B cell (primary cell): ENCODE measurements at regions not wholly inside any gene's neighbourhood (a gene's known extent, or its start where the extent isn't known, plus 50 kb on each side); places are given as distances from the start of the nearest gene placed in this dataset.

ENCODE experiments used
- EZH2 ChIP-seq: IDR thresholded peaks from 2 replicates; pipeline ENCODE4 v1.6.1; 2012; ENCODE audit warnings: borderline replicate concordance, low read depth, mild to moderate bottlenecking, moderate library complexity, low read length; ENCODE audit not compliant: insufficient read depth, poor library complexity, severe bottlenecking
- TF ChIP-seq, protein P1 (sequence below): fragments of 200-600 bp; IDR thresholded peaks from one replicate; pipeline ENCODE4 v1.8.0; 2022; ENCODE audit warnings: antibody characterized with exemption, mild to moderate bottlenecking

DNA sequence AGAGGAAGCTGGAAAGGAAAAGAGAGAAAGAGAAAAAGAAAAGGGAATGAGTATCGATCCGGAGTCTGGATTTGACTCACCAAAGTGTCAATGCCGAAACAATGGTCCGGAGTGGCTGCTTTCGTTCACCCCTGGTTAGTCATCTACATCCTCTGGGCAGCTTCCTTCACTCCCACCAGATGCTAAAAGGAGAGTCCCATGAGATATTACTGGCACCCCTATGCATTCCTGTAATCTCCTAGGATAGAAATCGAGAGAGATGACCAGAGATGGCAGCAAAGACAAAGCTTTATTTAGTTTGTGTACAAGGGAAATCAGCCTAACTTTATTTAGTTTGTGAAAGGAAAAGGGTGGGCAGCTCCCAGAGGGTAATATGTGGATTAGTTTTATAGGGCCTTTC lies 622.2 kb downstream of the ZPLD1 start:
- TF ChIP-seq, protein P1, sequence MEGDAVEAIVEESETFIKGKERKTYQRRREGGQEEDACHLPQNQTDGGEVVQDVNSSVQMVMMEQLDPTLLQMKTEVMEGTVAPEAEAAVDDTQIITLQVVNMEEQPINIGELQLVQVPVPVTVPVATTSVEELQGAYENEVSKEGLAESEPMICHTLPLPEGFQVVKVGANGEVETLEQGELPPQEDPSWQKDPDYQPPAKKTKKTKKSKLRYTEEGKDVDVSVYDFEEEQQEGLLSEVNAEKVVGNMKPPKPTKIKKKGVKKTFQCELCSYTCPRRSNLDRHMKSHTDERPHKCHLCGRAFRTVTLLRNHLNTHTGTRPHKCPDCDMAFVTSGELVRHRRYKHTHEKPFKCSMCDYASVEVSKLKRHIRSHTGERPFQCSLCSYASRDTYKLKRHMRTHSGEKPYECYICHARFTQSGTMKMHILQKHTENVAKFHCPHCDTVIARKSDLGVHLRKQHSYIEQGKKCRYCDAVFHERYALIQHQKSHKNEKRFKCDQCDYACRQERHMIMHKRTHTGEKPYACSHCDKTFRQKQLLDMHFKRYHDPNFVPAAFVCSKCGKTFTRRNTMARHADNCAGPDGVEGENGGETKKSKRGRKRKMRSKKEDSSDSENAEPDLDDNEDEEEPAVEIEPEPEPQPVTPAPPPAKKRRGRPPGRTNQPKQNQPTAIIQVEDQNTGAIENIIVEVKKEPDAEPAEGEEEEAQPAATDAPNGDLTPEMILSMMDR: no peak
- no peak for TF ChIP-seq EZH2
